Stimulated activated CD8-positive, alpha-beta memory T cell treated with anti-CD3 and anti-CD28 coated beads, Interleukin-2, amount 100 ng/mL, for 48 hours (primary cell): ENCODE measurements at regions not wholly inside any gene's neighbourhood (a gene's known extent, or its start where the extent isn't known, plus 50 kb on each side); places are given as distances from the start of the nearest gene placed in this dataset.

Source experiments
- DNase-seq, 2 donors: peaks; one replicate each; pipeline ENCODE4 v3.0.0-alpha.2; 2020; ENCODE audit warnings: low read depth in 2 of 2

GRCh38 chr10:14468023-14468441, 137.3 kb upstream of the FRMD4A start:
- DNase-seq = no peak

DNA sequence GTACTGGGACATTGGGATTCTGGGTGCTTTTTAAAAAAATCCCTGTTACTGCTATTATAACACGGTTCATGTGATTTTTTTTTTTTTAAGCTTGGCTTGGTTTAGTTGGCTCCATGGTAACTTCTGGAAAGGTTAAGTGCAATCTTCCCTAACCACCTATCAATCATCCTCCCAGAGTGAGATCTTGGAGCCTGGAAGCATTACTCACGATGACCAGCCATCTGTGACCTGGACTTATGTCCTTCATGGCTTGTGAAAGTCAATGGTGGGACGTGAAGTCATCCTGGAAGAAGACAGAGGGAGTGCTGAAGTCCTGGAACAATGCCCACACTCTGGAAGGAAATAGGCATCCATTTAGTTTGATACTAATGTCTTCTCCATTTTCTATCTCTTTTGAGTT, 135.5 kb upstream of the FRMD4A start:
- DNase-seq = no peak

DNA sequence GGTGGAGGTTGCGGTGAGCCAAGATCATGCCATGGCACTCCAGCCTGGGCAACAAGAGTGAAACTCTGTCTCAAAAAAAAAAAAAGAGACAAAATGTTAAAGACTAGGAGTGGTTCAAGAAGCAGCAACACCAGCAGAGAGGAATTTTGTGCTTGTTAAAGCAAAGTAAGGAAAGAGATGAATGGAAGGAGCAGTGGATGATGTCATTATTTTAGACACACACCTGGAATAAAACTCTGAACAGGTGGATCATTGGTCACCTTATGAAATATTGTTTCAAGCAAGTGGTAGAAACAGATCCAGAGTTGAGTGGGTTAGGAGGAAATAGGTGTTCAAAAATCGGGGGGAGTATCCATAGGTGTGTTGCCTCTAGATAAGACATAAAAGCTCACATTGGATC, 129.7 kb upstream of the FRMD4A start:
- DNase-seq = no peak

- no peak for DNase-seq
Measured at GRCh38 chr10:14459665-14460064, 128.9 kb upstream of the FRMD4A start.

- no peak for DNase-seq
Measured at GRCh38 chr10:14456870-14457266, 126.1 kb upstream of the FRMD4A start.

DNA sequence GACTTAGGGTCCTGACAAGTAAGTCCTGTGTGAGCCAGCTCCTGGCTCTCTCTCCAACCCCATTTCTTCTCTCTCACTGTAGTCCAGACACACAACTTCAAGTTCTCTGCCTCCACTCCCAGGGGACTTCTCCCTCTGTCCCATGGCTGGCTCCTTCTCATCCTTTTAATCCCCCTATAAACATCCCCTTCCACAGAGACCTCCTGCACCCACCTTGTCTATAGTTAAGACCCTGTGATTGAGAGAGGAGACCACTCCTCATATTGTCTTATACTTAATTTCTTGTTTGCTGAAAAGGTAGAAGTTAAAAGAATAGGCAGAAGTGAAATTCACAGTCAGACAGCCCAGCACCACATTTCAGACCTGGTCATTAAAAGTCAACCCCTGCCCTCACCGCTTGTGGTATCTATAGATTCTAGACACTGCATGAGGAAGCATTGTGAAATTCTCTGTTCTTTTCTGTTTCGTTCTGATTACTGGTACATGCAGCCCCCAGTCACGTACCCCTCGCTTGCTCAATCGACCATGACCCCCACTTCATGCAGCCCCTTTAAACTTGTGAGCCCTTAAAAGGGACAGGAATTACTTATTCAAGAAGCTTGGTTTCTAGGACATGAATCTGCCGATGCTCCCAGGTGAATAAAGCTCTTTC, 125.6 kb upstream of the FRMD4A start:
- DNase-seq = no peak

GRCh38 chr10:14454629-14455028, 123.9 kb upstream of the FRMD4A start:
- no peak for DNase-seq

DNA sequence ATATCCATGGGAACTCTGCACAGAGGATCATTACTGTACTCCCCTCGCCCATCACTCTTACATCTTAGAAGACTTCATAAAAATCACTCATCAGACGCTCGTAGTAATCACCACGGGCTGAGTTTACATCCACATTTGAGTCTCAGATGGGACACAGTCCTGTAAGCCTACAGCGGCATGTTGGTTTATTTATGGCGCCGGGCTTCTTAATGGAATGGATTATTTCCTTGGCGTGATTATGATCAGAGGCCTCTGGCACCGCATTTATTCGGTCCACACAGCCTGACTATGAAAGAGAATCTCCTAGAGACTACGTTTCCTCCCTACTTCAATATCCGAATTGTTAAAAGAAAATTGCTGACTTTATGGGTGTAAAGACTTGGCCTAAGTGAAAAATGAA, 123.5 kb upstream of the FRMD4A start:
- no peak for DNase-seq

- DNase-seq = no peak
Measured at GRCh38 chr10:14453593-14453992, 122.9 kb upstream of the FRMD4A start.

DNA sequence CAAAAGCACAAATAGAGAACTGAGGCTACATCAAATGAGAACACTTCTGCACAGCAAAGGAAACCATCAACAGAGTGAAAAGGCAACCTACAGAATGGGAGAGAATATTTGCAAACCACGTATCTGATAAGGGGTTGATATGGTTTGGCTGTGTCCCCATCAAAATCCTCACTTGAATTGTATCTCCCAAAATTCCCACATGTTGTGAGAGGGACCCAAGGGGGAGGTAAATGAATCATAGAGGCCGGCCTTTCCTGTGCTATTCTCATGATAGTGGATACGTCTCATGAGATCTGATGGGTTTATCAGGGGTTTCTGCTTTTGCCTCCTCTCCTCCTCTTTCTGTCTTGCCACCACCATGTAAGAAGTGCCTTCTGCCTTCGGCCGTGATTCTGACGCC, 120.6 kb upstream of the FRMD4A start:
- no peak for DNase-seq

- DNase-seq = no peak
Measured at GRCh38 chr10:14450041-14450491, 119.3 kb upstream of the FRMD4A start.

DNA sequence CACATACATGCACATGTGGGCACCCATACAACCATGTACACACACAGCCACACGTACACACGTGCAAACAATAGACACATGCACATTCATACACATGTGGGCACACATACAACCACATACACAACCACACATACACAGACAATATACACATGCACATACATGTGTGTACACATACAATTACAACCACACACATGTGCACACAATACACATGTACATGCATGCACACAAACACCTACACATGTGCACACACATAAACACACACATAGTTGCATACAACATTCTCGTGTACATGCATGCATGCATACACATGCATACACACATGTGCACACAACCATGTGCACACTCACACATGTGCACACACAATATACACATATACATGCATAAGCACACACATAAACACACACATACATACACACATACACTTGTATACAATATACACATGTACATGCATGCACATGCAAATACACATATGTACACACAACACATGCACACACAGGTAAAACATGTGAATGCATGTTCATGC, 118.6 kb upstream of the FRMD4A start:
- DNase-seq = no peak

DNA sequence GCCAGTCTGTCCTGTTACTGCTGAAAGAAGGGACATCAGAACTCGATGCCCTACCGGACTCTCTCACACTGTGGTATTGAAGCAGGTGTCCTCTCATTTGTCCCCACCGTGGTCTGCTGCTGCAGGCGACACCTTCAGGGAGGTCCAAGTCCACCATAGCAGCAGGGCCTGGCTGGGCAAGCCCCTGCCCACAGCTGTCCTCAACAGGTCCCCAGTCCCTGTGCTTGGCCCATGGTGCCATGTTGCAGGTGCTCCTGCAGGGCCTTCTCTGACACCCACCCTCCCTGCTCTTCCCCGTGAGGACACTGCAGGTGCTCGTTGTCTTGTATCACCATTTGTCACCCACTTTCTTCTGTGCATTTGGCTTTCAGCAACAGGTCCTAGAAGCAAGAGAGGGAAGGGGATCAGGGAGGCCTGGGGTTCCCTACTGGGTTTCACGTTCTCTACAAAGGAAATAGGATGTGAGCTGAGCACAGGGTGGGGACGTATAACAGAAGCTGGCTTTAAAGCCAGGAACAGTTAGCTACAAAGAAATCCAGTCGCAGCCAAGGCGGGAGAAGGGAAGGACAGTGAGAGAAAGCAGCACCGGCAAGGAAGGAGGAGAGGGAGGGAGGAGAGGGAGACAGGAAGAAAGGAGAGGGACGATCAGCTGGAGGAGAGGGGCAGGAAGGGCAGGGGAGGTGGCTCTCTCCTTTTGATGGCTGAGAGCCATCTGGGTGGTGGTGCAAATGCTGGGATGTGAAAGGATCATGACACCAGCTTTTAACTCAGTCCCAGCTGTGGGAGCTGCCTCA, 117.7 kb upstream of the FRMD4A start:
- DNase-seq = no peak

- DNase-seq = no peak
Measured at GRCh38 chr10:14447094-14447839, 116.5 kb upstream of the FRMD4A start.

DNA sequence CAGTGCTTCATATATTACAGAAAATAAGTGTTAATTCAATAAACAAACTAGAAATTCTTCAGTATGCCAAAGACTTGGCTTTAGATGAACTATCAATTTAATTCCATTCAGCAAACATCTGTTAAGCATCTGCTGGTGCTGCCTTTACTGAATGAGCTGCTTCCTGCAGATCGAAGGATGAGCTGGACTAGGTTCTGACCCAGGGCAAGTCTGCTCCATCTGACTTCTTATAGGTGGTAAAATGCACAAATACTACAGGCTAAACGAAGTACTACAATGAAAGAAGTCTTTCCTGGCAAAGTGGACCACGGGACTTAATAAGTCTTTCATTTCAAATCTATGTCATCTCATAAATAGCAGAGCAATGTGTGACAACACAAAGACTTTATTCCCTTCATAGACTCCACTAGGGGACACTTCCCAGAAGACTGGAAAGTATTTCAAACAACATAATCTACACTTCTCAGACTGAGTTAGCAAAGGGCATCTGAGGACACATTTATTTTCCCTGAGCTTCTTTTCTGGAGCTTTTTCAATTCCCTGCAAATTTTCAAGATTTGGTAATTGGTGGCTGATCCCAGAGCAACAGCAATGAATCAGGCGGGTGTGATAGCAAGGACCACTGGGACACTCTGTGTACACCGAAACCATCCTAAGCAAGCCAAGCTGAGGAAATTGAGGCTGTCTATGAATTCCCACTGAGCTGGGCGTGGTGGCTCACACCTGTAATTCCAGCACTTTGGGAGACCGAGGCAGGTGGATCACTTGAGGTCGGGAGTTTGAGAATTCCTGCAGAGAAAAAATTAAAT, 108.9 kb upstream of the FRMD4A start:
- no peak for DNase-seq

DNA sequence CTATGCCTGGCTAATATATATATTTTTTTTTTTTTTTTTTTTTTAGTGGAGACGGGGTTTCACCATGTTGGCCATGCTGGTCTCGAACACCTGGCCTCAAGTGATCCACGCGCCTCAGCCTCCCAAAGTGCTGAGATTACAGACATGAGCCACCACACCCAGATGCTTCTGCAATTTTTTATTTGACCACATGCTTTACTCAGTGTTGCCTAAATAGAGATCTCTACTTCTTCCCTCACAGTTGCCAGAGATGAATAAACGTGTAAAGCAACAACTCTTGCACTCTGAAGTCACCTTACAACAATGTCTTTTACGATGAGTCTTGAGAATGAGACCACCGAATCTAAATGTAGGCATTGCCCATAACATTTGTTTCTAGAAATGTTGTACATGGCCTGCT, 107.9 kb upstream of the FRMD4A start:
- no peak for DNase-seq

GRCh38 chr10:14438057-14438456, 107.3 kb upstream of the FRMD4A start:
- no peak for DNase-seq

DNA sequence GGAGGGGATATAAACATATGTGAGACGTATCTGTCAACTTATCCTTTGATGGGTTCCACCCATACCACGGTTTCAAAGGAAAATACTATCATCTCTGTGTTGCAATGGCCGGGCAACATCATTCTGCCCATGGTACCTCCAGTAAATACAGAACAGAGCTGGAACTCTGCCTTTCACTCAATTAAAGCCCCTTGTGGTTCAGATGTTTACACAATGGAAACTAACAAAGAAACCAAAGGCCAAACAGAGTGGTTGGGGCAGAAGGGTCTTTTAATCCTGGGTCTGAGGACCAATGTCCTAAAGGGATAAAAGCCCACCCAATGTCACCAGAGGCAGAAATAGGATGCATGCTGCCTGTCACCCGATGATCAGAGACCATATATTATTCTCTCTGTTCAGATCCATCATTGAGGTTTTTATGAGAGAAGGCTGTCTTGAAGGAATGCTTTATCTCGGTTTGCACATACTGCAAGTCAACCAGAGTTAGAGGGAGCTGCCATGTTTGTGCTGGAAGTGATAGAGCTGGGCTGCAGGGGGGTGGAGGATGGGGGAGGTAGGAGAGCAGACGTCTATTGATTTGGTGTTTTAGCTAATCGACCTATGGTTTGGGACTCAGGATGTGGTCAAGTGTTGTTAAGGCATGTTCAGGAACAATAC, 105.4 kb upstream of the FRMD4A start:
- no peak for DNase-seq

DNA sequence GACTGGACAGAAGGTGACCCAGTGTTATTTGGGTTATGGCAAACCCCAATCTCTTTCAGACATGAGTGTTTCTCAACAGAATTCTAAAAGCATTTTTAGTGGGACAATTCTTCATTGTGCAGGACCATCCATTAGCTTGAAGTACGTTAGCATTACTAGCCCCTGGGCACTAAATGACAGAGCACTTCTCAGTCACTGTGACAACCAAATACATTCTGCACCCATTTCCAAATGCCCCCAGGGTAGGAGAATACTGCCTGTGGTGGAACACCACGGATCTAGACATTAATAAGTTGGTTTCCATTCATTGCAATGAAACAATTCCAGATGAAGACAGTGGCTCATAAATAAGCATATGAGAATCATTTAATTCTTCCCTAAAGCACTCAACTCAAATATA, 102.4 kb upstream of the FRMD4A start:
- no peak for DNase-seq

- no peak for DNase-seq
Measured at GRCh38 chr10:14431868-14432267, 101.1 kb upstream of the FRMD4A start.

DNA sequence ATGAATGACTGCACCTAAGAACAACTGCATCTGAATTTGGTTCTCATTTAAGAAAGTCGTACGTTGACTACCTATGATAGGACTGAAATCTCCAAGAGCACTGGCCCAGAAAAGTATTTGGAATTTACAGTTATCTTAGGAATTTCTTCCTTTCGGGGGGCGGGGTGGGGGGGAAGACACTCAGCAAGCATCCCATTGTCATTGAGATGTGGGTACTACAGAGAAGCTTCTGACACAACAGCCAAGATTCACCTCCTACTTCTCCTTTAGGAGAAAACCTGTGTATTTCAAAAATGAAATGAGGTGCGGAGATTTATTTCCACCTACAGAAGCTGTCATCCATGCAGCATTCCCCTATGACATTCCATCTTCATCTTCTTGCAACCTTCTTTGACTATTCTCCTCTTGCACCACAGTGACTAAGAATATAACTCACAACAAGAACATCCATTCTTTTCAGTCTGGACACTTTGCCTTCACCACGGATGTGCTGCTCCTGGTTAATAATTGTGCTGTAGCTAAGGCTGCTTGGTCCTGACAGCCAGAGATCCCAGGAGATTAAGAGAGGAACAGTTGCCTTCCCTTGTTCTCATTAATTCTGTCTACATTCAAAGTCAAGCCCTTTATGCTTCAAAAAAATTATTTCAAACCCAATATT, 98.4 kb upstream of the FRMD4A start:
- no peak for DNase-seq
